ENCODE measurements at regions not wholly inside any gene's neighbourhood (a gene's known extent, or its start where the extent isn't known, plus 50 kb on each side); places are given as distances from the start of the nearest gene placed in this dataset.

- TF ChIP-seq CTCF (IDR thresholded peaks at IDR 0.05) (no peak), POLR2A (IDR thresholded peaks at IDR 0.05) (no peak)
These were observed 67.0 kb upstream of the RMP24 start for GRCh38 chr18:35905436-35905835.

Measured in heart left ventricle (tissue), 13 donors.